ENCODE measurements at regions not wholly inside any gene's neighbourhood (a gene's known extent, or its start where the extent isn't known, plus 50 kb on each side); places are given as distances from the start of the nearest gene placed in this dataset.

- DNase-seq, result no peak
These were observed 515.2 kb downstream of the EIPR1 start for GRCh38 chr2:2862386-2862785.

GRCh38 chr2:2861666-2862240 is 515.9 kb downstream of the EIPR1 start:
- no peak for DNase-seq

GRCh38 chr2:2860589-2861300 is 516.9 kb downstream of the EIPR1 start:
- DNase-seq, result no peak

- DNase-seq, result no peak
These were observed 517.9 kb downstream of the EIPR1 start for GRCh38 chr2:2859732-2860131.

- no peak for DNase-seq
These were observed 518.5 kb downstream of the EIPR1 start for GRCh38 chr2:2859164-2859563.

- no peak for DNase-seq
These were observed 520.7 kb downstream of the EIPR1 start for GRCh38 chr2:2856723-2857415.

- no peak for DNase-seq
These were observed 522.3 kb downstream of the EIPR1 start for GRCh38 chr2:2855297-2855696.

GRCh38 chr2:2853346-2853745 is 522.3 kb upstream of the MYT1L start:
- DNase-seq, result no peak

- DNase-seq, result no peak
These were observed 521.0 kb upstream of the MYT1L start for GRCh38 chr2:2851806-2852777.

GRCh38 chr2:2851316-2851715 is 520.2 kb upstream of the MYT1L start:
- no peak for DNase-seq

GRCh38 chr2:2850859-2851258 is 519.8 kb upstream of the MYT1L start:
- DNase-seq, result no peak

- no peak for DNase-seq
These were observed 519.2 kb upstream of the MYT1L start for GRCh38 chr2:2850218-2850755.

- DNase-seq, result no peak
These were observed 518.6 kb upstream of the MYT1L start for GRCh38 chr2:2849464-2850217.

- DNase-seq, result peak; percentile 54
These were observed 517.7 kb upstream of the MYT1L start for GRCh38 chr2:2848621-2849333.

- no peak for DNase-seq
These were observed 517.1 kb upstream of the MYT1L start for GRCh38 chr2:2848198-2848597.

- no peak for DNase-seq
These were observed 516.2 kb upstream of the MYT1L start for GRCh38 chr2:2847209-2847676.

GRCh38 chr2:2846332-2847208 is 515.5 kb upstream of the MYT1L start:
- peak; percentile 76 for DNase-seq

GRCh38 chr2:2845806-2846315 is 514.8 kb upstream of the MYT1L start:
- DNase-seq, result no peak

GRCh38 chr2:2845267-2845666 is 514.2 kb upstream of the MYT1L start:
- DNase-seq, result no peak

Measured in right forelimb (tissue), 1 donor.